IPS-20b (cell line): ENCODE measurements at regions not wholly inside any gene's neighbourhood (a gene's known extent, or its start where the extent isn't known, plus 50 kb on each side); places are given as distances from the start of the nearest gene placed in this dataset.
"Not testable (repeated sequence)": the region's sequence is repeated elsewhere in the genome, so short reads cannot be mapped to it uniquely, and the experiment has no call there.

Experiments
- H3K27ac ChIP-seq: one replicate; pipeline ENCODE4 v1.5.1; 2013; ENCODE audit warnings: low read length
- H3K27me3 ChIP-seq: 2 replicates; pipeline ENCODE4 v1.6.1; 2013; ENCODE audit warnings: mild to moderate bottlenecking, low read length, inconsistent platforms; ENCODE audit not compliant: insufficient read depth
- H3K36me3 ChIP-seq: 2 replicates; pipeline ENCODE4 v1.6.1; 2013; ENCODE audit warnings: low read depth, mild to moderate bottlenecking, inconsistent platforms, low read length, moderate library complexity; ENCODE audit not compliant: insufficient read depth
- H3K4me1 ChIP-seq: 2 replicates; pipeline ENCODE4 v1.6.1; 2013; ENCODE audit warnings: mild to moderate bottlenecking, control low read depth, inconsistent platforms, low read length, moderate library complexity; ENCODE audit not compliant: insufficient read depth
- H3K4me3 ChIP-seq: 2 replicates; pipeline ENCODE4 v1.5.1; 2013; ENCODE audit warnings: mild to moderate bottlenecking, low read length, inconsistent platforms
- H3K9ac ChIP-seq: 2 replicates; pipeline ENCODE4 v1.6.1; 2013; ENCODE audit warnings: low read depth, mild to moderate bottlenecking, inconsistent platforms, low read length, moderate library complexity
- H3K9me3 ChIP-seq: 2 replicates; pipeline ENCODE4 v1.6.1; 2013; ENCODE audit warnings: mild to moderate bottlenecking, low read depth, low read length, inconsistent platforms; ENCODE audit not compliant: insufficient read depth

GRCh38 chr2:2655453-2656114 lies 324.5 kb upstream of the MYT1L start:
- peaks cover 7% of the 10 kb centered on the region; the same call in 1 of the 2 replicates for H3K9me3 ChIP-seq
- no peak overlapping the region for H3K27ac ChIP-seq
- 0 out of 2 replicates have a peak, but pooled peaks cover 6% of the 10 kb centered on the region for H3K27me3 ChIP-seq
- no peaks in the 10 kb centered on the region for H3K36me3 ChIP-seq
- H3K4me3 ChIP-seq, result no peak overlapping the region
- H3K9ac ChIP-seq, result no peak overlapping the region
- H3K4me1 ChIP-seq, result no peaks in the 10 kb centered on the region

DNA sequence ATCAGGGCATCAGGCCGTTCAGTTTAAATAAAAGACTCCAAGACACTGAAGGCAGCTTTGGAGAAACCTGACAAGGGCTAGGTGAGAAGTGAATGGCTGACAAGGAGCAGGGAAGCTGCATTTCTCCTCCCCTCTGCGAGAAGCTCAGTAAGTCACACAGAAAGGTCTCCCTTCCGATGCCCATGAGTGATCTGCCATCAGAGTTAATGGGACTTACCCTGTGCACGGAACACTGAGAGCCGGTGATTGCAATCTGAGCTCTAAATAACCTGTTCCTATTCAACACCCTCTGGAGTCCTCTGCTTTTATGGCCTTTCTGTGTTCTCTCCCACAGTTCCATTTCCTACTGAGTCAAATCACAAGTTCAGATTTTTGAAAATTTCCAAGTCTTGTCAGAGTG lies 322.2 kb upstream of the MYT1L start:
- Histone ChIP-seq H3K9me3 (no peaks in the 10 kb centered on the region), H3K36me3 (no peaks in the 10 kb centered on the region), H3K9ac (no peak overlapping the region), H3K27ac (no peak overlapping the region), H3K4me1 (no peaks in the 10 kb centered on the region), H3K4me3 (no peak overlapping the region), H3K27me3 (0 out of 2 replicates have a peak, but pooled peaks cover 6% of the 10 kb centered on the region)

- Histone ChIP-seq H3K9me3 (no peaks in the 10 kb centered on the region; the same call in 1 of the 2 replicates), H3K27ac (no peak overlapping the region), H3K4me3 (no peak overlapping the region), H3K36me3 (no peaks in the 10 kb centered on the region), H3K4me1 (peaks cover 2% of the 10 kb centered on the region; the same call in 1 of the 2 replicates), H3K9ac (no peak overlapping the region), H3K27me3 (no peaks in the 10 kb centered on the region)
Observed at GRCh38 chr2:2650608-2651375, 319.7 kb upstream of the MYT1L start.

DNA sequence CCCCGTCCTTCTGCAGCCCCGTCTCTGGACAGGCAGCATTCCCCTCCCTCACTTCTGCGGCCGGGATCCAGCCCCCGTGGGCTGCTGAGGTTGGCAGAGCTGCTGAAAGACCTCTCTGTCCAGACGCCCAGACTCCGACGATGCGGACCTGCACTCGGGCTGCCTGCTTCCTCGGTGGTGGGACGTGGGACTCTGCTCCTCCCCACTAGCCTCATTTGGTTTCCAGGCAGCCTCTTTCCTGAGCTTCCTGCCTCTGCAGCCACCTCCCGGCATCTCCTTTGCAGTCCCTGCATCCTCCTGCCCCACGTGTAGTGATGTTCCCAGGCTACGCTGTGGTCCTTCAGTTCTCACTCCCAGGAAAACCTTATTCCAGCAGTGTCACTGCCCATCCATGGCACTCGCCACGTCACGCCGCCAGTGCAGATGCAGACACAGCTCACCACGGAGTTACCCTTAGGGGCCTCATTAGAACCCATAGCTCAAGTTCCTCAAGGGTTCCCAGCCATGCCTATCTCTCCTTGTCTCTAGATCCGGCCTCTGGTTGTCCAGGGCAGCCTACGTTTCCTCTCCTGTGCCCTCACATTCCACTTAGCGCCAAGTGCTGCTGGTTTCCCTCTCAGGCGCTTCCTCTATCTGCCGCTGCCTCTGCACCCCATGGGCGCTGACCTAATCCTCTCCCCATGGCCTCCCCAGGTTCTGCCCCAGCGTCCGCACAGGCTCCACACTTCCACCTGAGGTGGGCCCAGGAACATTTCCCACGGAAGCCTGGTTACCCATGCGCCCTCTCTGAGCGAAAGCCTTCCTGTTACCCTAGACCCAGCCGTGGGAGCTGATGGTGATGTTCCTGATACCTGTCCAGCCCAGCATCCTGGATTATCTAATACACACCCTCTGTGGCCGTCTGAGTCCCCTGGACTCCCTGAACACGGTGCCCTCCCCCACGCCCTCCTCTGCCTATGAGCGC lies 318.3 kb upstream of the MYT1L start:
- H3K27ac ChIP-seq, result no peak overlapping the region
- no peak overlapping the region for H3K4me3 ChIP-seq
- H3K9ac ChIP-seq, result no peak overlapping the region

DNA sequence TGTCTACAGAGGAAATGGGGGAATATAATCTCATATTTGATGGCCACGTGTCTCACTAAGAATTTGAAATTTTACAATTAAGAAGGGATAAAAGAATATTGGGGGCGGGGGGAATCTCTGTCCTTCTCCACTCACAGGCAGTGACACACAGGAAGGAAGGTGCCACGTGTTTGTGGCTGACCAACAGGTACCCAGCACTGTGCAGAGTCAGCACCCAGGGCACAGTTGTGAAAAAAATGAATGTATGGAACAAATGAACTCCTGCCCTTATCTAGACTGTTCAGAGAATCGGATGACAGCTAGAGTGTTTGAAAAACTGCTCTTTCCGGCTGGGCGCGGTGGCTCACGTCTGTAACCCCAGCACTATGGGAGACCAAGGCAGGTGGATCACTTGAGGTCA lies 317.0 kb upstream of the MYT1L start:
- Histone ChIP-seq H3K27me3 (no peaks in the 10 kb centered on the region), H3K4me3 (no peak overlapping the region), H3K27ac (no peak overlapping the region), H3K36me3 (no peaks in the 10 kb centered on the region), H3K9me3 (no peaks in the 10 kb centered on the region; the same call in 1 of the 2 replicates), H3K4me1 (peaks cover 2% of the 10 kb centered on the region; the same call in 1 of the 2 replicates), H3K9ac (no peak overlapping the region)

More for the DNA sequence above, 318.3 kb upstream of the MYT1L start:
- no peaks in the 10 kb centered on the region for H3K36me3 ChIP-seq
- H3K4me1 ChIP-seq, result peaks cover 2% of the 10 kb centered on the region; the same call in 1 of the 2 replicates
- H3K9me3 ChIP-seq, result no peaks in the 10 kb centered on the region; the same call in 1 of the 2 replicates
- H3K27me3 ChIP-seq, result no peaks in the 10 kb centered on the region

DNA sequence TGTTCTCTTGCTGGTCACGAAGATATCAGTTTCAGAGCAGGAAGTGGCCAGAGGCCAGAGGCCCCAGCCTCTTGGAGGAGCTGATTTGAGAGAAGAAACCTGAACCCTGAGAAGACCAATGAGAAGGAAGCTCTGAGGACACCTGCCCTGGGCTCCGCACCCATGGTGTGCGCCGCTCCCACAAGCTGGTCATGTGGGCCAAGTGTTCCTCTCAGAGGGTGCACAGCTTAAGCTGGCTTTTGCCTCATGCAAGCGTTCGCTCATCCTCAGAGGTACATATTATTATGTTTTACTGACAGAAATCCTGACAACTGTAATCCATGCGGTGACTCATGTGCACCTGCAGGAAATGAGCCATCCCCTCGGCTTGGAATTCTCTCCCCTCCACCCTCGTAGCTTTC lies 316.1 kb upstream of the MYT1L start:
- H3K9ac ChIP-seq, result no peak overlapping the region
- H3K4me1 ChIP-seq, result peaks cover 2% of the 10 kb centered on the region; the same call in 1 of the 2 replicates
- no peaks in the 10 kb centered on the region for H3K27me3 ChIP-seq
- no peak overlapping the region for H3K27ac ChIP-seq
- no peaks in the 10 kb centered on the region; the same call in 1 of the 2 replicates for H3K9me3 ChIP-seq
- H3K4me3 ChIP-seq, result no peak overlapping the region
- H3K36me3 ChIP-seq, result no peaks in the 10 kb centered on the region

- H3K9me3 ChIP-seq, result no peaks in the 10 kb centered on the region; the same call in 1 of the 2 replicates
- no peaks in the 10 kb centered on the region for H3K27me3 ChIP-seq
- H3K9ac ChIP-seq, result no peak overlapping the region
- H3K27ac ChIP-seq, result no peak overlapping the region
- H3K36me3 ChIP-seq, result no peaks in the 10 kb centered on the region
- no peak overlapping the region for H3K4me3 ChIP-seq
- peaks cover 2% of the 10 kb centered on the region; the same call in 1 of the 2 replicates for H3K4me1 ChIP-seq
Observed at GRCh38 chr2:2646433-2647051, 315.5 kb upstream of the MYT1L start.

- Histone ChIP-seq H3K36me3 (no peaks in the 10 kb centered on the region), H3K9me3 (no peaks in the 10 kb centered on the region; the same call in 1 of the 2 replicates), H3K9ac (no peak overlapping the region), H3K27ac (no peak overlapping the region), H3K4me1 (peaks cover 2% of the 10 kb centered on the region; the same call in 1 of the 2 replicates), H3K4me3 (no peak overlapping the region), H3K27me3 (no peaks in the 10 kb centered on the region)
Observed at GRCh38 chr2:2645162-2645855, 314.2 kb upstream of the MYT1L start.

DNA sequence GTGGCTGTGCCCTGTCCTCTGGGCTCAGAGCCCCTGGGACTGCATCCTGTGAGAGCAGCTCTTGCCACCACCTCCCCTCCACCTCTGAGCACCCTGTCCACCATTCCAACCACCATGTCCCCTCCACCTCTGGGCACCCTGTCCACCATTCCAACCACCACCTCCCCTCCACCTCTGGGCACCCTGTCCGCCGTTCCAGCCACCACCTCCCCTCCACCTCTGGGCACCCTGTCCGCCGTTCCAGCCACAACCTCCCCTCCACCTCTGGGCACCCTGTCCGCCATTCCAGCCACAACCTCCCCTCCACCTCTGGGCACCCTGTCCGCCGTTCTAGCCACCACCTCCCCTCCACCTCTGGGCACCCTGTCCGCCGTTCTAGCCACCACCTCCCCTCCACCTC lies 313.7 kb upstream of the MYT1L start:
- not testable (repeated sequence) for H3K27me3 ChIP-seq, H3K27ac ChIP-seq, H3K4me1 ChIP-seq, H3K36me3 ChIP-seq, H3K4me3 ChIP-seq, H3K9ac ChIP-seq, H3K9me3 ChIP-seq

- no peak overlapping the region for H3K9ac ChIP-seq
- H3K36me3 ChIP-seq, result no peaks in the 10 kb centered on the region
- no peak overlapping the region for H3K4me3 ChIP-seq
- H3K4me1 ChIP-seq, result peaks cover 2% of the 10 kb centered on the region; the same call in 1 of the 2 replicates
- H3K9me3 ChIP-seq, result no peaks in the 10 kb centered on the region; the same call in 1 of the 2 replicates
- no peak overlapping the region for H3K27ac ChIP-seq
- H3K27me3 ChIP-seq, result no peaks in the 10 kb centered on the region
Observed at GRCh38 chr2:2644040-2644439, 313.0 kb upstream of the MYT1L start.
